GM12878 (cell line): ENCODE measurements at regions not wholly inside any gene's neighbourhood (a gene's known extent, or its start where the extent isn't known, plus 50 kb on each side); places are given as distances from the start of the nearest gene placed in this dataset.

Source experiments
- EZH2 ChIP-seq: IDR thresholded peaks from 2 replicates; pipeline ENCODE4 v1.6.1; 2012; ENCODE audit warnings: low read depth, mild to moderate bottlenecking, control low read depth, inconsistent platforms, low read length, borderline replicate concordance; ENCODE audit not compliant: control insufficient read depth
- MYC ChIP-seq: IDR thresholded peaks from 2 replicates; pipeline ENCODE4 v1.6.1; 2011; ENCODE audit warnings: mild to moderate bottlenecking, low read length, moderate library complexity, inconsistent platforms; ENCODE audit not compliant: insufficient read depth, insufficient replicate concordance, insufficient read length, severe bottlenecking
- NR2C2 ChIP-seq: IDR thresholded peaks from 2 replicates; pipeline ENCODE4 v1.6.1; 2011; ENCODE audit warnings: borderline replicate concordance, low read depth; ENCODE audit not compliant: control insufficient read depth, insufficient read length
- SPI1 ChIP-seq: IDR thresholded peaks from 2 replicates; pipeline ENCODE4 v1.6.1; 2011; ENCODE audit warnings: low read depth, mild to moderate bottlenecking, low read length, moderate library complexity, borderline replicate concordance; ENCODE audit not compliant: insufficient read depth
- SREBF2 ChIP-seq: IDR thresholded peaks from 2 replicates; pipeline ENCODE4 v1.6.1; 2012; ENCODE audit warnings: mild to moderate bottlenecking, low read length
- TAF1 ChIP-seq: IDR thresholded peaks from 2 replicates; pipeline ENCODE4 v1.6.1; 2011; ENCODE audit warnings: mild to moderate bottlenecking, low read depth, low read length, borderline replicate concordance
- TF ChIP-seq, protein P1 (sequence below): IDR thresholded peaks from 2 replicates; pipeline ENCODE4 v1.6.1; 2012; ENCODE audit warnings: mild to moderate bottlenecking, low read depth, low read length
- TF ChIP-seq, protein P2 (sequence below), 3 experiments: IDR thresholded peaks in 2 of 3; conservative IDR thresholded peaks in 1 of 3; 2 replicates each; pipeline ENCODE4 v1.5.1; 2011; ENCODE audit warnings: low read depth in 3 of 3, low read length in 3 of 3, mild to moderate bottlenecking in 3 of 3, control low read depth in 2 of 3, moderate library complexity in 2 of 3, inconsistent platforms in 1 of 3, mixed read lengths in 1 of 3; ENCODE audit not compliant: control insufficient read depth in 2 of 3, insufficient read depth in 1 of 3; ENCODE audit errors: extremely low read depth in 1 of 3

DNA sequence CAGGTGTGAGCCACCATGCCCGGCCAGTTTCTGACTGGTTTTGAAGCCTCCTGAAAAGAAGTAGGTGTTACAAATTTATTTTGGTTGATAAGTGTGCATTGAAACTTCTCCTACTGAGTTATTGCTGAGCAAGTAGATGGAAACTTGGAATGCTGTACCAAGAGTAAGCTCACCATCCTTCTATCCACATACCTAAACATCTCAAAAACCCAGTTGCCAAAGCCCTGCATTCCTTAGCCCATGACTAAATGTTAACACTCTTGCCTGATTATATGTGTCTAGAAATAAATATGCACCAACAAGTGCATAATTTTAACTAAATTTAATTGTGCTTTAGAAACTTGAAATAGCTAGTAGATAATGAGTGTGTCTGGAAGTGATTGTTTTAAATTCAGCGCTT lies 357.8 kb downstream of the DUSP6 start:
- no peak for TF ChIP-seq NR2C2
- no peak for TF ChIP-seq SPI1
- TF ChIP-seq, protein P1, sequence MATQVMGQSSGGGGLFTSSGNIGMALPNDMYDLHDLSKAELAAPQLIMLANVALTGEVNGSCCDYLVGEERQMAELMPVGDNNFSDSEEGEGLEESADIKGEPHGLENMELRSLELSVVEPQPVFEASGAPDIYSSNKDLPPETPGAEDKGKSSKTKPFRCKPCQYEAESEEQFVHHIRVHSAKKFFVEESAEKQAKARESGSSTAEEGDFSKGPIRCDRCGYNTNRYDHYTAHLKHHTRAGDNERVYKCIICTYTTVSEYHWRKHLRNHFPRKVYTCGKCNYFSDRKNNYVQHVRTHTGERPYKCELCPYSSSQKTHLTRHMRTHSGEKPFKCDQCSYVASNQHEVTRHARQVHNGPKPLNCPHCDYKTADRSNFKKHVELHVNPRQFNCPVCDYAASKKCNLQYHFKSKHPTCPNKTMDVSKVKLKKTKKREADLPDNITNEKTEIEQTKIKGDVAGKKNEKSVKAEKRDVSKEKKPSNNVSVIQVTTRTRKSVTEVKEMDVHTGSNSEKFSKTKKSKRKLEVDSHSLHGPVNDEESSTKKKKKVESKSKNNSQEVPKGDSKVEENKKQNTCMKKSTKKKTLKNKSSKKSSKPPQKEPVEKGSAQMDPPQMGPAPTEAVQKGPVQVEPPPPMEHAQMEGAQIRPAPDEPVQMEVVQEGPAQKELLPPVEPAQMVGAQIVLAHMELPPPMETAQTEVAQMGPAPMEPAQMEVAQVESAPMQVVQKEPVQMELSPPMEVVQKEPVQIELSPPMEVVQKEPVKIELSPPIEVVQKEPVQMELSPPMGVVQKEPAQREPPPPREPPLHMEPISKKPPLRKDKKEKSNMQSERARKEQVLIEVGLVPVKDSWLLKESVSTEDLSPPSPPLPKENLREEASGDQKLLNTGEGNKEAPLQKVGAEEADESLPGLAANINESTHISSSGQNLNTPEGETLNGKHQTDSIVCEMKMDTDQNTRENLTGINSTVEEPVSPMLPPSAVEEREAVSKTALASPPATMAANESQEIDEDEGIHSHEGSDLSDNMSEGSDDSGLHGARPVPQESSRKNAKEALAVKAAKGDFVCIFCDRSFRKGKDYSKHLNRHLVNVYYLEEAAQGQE, result no peak
- TF ChIP-seq MYC, result no peak
- no peak for TF ChIP-seq SREBF2
- no peak for TF ChIP-seq TAF1
- TF ChIP-seq, protein P2, sequence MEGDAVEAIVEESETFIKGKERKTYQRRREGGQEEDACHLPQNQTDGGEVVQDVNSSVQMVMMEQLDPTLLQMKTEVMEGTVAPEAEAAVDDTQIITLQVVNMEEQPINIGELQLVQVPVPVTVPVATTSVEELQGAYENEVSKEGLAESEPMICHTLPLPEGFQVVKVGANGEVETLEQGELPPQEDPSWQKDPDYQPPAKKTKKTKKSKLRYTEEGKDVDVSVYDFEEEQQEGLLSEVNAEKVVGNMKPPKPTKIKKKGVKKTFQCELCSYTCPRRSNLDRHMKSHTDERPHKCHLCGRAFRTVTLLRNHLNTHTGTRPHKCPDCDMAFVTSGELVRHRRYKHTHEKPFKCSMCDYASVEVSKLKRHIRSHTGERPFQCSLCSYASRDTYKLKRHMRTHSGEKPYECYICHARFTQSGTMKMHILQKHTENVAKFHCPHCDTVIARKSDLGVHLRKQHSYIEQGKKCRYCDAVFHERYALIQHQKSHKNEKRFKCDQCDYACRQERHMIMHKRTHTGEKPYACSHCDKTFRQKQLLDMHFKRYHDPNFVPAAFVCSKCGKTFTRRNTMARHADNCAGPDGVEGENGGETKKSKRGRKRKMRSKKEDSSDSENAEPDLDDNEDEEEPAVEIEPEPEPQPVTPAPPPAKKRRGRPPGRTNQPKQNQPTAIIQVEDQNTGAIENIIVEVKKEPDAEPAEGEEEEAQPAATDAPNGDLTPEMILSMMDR (IDR thresholded peaks at IDR 0.05 in 2 of 3, conservative IDR thresholded peaks at IDR 0.05 in 1 of 3; ENCODE audit: control insufficient read depth in 2 of 3, extremely low read depth in 1 of 3, insufficient read depth in 1 of 3, low read depth in 3 of 3, low read length in 3 of 3), result no peak
- TF ChIP-seq EZH2, result no peak
